ENCODE measurements at regions not wholly inside any gene's neighbourhood (a gene's known extent, or its start where the extent isn't known, plus 50 kb on each side); places are given as distances from the start of the nearest gene placed in this dataset.

- TF ChIP-seq POLR2A (IDR thresholded peaks at IDR 0.05) = no peak
- TF ChIP-seq CTCF (IDR thresholded peaks at IDR 0.05) = no peak
Observed at GRCh38 chr7:144908943-144909556, 73.2 kb upstream of the TPK1 start.

All from thyroid gland (tissue), 4 donors.